Inferior parietal cortex (tissue), 1 donor: ENCODE measurements at regions not wholly inside any gene's neighbourhood (a gene's known extent, or its start where the extent isn't known, plus 50 kb on each side); places are given as distances from the start of the nearest gene placed in this dataset.
"Not testable (repeated sequence)": the region's sequence is repeated elsewhere in the genome, so short reads cannot be mapped to it uniquely, and the experiment has no call there.

Experiments used
- DNase-seq: peaks from one replicate; pipeline ENCODE4 v3.0.0-alpha.2; 2016; ENCODE audit errors: extremely low spot score

DNA sequence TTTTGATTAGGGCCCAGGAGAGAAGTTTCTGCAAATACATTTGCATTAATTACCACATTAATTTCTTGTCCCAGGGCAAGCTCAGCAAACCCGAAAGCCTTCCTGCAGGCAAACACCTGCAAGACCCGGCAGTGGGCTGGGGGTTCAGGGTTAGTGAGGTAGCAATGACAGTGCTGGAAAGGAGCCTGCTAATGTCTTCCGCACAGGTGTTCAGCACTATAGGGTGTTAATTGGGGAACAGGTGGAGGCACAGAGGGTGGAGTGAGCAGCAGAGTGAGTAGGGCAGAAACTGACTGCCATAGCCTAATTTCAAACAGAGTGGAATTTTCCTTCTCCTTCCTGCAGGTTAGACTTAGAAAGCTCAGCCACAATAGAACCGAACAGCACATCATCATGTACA is 50.9 kb upstream of the UBASH3B start:
- no peak for DNase-seq

DNA sequence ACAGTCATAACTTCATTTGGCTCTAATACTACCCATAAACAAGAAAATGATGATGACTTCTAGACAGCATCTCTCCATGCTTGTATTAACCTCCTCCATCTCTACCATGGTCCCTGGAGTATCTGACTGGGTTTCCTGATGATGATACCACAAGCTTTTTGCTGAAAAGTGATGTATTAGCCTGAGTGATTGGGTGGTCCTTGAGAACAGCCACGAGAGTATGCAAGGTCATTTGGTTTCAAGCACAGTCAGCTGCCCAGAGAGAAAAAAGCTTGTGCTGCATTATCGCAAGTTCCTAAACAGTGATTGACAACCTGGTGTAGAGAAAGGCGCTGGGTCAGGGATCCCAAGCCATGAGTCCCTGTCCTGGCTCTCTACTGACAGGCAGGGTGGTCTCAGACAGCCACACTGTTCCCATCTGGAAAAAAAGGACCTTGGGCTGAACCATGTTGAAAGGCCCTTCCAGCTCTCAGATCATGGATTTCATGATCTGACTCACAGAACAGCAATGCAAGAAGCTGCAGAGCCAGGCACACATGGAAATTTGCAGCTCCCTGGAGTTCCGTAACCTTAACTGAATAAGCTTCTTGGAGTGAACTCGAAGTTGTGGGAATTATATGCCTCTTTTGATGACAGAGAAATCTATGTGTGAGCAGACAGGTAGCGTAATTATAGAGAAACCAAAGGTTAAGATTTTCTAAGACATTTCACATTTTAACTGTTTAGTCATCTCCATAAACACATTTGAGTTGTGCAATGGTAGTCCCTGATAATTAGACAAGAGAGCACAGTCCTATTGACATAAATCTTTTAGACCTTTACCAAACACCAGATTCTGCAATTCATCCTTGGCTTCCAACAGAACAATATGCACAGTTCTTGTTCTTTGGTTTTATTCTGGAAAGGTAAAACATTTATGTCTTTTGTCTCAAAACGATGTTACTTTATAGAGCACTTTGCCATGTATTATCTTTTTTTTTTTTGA is 54.1 kb upstream of the UBASH3B start:
- DNase-seq, result no peak

DNA sequence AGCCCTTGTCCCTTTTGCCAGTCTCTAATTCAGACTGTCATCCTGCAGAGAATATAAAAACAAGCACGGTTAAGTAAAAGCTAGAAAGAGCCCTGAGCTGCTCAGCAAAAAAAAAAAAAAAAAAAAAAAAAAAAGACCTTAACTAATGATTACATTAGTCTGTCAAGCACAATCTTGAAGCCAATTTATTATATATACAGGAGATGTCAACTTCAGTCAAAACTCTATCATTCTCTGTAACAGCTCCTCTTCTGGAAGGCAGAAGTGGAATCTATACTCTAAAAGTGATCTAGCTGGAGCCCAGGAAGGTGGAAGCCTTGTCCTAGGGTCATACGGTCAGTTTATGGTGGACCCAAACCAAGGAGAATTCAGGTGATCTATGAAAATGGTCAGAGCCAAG is 55.2 kb upstream of the UBASH3B start:
- DNase-seq, result no peak

DNA sequence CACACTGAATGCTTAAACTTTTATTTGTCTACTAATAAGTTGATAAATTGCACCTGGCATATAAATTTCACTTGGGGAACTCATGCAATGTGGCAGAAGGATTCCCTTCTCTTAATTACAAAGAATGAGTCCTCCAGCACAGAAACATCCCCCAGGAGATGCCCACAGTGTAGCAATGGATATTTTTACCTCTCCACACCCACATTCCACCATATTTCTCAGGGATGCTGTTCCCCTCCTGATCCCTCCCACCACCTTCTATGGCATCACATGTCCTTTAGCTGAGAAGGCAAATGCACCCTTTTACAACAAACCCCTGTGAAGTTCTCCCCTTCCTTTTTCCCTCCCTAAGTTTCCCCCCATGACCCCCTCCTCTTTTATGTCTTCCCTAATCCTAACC is 56.1 kb upstream of the UBASH3B start:
- no peak for DNase-seq

DNA sequence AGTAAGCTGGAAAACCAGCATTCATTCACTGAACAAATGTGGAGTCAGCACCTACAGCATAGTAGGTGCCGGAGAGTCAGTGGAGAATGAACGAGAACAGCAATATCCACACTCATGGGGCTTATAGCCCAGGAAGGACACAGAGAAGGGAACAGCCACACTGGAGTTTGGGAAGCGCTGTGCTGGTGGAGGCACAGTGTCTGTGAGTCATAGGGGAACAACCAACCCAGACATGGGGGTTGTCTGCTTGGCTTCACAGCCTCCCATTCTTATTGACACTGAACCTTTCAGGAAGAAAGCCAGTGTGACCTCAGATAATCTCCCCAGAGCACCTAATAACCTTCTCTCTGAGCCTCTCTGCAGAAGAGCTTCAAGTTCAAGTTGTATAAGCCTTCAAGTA is 56.6 kb upstream of the UBASH3B start:
- DNase-seq, result no peak

DNA sequence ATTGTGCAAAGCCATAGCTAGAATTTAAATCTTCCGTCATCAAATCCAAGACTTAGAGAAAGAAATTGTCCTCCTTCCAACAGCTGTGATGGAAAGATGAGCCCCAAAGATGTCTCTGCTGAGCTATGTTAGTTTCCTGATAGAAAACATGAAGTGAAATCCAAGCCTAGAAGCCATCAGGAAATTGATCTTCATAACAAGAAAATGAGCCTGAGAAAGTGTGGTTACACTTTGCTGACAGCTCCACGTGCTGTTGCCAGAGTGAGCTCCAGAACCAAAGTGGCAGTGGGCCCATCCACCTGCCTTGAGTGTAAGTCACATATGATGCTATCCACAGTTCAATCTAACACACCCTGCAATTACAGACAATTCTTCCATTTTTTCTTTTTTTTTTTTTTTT is 58.0 kb upstream of the UBASH3B start:
- no peak for DNase-seq

DNA sequence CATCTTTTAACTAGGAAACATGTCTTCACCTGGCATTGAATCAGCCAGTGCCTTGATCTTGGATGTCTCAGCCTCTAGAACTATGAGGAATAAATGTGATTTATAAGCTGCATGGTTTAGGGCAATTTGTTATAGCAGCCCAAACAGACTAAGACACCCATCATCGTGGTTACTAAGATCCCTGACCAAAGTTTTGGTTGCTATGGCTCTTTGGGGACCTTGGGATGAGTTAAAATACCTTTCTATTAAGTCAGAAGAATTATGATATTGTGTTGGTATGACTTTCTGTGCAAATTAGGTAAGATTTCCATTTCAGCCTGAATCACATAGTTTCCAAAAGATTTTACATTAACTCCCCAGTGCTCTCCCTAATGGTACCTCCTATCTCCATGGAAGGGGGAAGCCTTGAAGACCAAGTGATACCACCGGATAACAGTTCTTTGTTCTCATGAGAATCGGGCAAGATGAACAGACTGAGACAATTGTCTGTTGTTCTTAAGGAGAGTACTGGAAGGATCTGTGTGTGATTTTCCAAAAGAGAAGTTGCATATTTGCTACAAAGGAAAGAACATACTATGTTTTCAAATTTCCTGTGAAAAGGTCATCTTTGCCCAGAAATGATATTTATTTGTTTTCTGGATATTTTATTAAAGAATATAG is 60.4 kb upstream of the UBASH3B start:
- no peak for DNase-seq

DNA sequence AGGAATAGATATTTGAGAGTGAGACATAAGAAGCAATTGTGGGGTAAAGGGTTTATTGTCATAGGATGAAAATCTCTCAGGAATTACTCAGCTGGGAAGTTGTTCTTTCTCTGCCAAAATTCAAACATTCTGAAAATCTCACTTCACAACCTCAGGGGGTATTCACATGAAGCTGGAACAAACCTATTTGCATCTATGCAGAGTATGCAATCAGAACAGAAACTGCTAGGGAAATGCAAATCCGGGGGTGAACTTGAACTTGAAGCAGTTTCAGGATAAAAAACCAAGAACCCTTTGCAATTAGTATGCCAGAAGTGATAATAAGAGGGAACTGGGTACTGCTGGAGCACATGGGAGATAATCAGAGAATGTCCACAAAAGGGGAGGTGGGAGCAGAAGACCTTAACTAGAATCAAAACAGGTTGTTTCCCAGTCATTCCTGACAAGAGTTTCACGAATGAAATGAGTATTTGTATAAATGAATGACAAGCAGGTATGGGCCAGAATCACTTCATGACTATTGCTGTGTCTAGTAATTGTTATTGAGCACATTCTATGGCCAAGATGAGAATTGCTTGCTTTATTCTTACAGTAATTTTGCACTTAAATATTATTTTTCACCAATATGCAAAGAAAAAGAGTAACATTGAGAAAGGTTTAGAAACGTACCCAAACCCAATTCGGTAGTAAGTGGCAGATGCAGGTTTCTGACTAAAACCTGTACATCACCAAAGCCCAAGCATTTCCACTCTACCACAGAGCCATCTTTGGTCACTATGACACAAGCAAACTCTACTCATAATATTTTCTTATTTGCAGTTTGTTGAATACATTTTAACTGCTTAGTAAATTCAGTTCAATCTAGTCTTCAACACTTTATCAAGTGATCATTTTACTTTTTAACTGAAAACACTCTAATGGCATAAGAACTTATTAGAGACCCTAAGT is 61.8 kb upstream of the UBASH3B start:
- no peak for DNase-seq

DNA sequence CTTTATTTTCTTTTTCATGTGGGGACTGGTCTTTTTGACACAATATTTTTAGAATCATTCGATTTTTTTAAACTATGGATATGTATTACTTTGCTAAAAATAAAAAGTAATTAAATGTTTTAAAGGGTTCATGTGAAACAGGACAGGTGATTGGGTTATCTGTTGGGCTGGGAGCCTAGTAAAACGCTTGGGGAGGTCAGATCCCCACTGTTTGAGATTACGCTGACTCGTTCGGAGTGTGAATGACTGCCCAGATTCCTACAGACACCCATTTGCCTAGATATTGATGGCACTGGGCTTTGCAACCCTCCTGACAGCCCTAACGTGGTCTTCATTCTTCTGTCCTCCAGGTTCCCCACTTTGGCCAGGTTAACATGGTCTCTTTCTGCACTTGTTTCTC is 62.9 kb upstream of the UBASH3B start:
- DNase-seq, result no peak

DNA sequence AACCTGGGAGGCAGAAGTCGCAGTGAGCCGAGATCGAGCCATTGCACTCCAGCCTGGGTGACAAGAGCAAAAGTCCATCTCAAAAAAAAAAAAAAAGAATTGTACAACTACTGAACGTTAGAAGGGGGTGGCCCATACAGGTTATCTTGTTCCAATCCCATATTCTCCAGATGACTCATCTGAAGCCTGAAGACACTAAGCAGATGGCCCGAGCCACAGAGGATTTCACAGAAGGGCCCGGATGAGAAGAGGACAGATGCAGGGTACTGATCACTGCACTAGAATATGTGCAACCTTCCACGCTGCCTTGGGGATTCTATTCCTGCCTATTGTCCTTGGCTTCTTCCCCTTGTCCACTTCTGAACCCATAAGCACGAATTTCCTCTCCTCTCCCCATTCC is 70.9 kb upstream of the UBASH3B start:
- DNase-seq, result no peak

DNA sequence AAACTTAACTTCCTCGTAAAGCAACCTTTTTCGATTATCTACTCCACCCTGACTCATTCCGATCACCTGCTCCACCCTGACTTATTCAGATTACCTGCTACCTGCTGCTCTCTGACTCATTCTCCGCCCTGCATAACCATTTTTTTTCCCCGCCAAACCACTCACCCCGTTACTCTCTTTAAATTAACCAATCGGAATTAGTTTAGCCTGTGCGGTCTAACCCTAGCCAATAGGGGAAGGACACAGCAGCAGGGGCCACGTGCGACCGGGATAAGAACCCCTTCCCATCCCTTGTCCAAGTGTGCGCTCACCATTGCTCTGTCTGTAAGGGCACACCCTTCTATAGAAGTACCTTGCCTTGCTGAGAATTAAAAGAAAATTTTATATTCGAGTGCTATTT is 75.5 kb upstream of the UBASH3B start:
- DNase-seq, result not testable (repeated sequence)

DNA sequence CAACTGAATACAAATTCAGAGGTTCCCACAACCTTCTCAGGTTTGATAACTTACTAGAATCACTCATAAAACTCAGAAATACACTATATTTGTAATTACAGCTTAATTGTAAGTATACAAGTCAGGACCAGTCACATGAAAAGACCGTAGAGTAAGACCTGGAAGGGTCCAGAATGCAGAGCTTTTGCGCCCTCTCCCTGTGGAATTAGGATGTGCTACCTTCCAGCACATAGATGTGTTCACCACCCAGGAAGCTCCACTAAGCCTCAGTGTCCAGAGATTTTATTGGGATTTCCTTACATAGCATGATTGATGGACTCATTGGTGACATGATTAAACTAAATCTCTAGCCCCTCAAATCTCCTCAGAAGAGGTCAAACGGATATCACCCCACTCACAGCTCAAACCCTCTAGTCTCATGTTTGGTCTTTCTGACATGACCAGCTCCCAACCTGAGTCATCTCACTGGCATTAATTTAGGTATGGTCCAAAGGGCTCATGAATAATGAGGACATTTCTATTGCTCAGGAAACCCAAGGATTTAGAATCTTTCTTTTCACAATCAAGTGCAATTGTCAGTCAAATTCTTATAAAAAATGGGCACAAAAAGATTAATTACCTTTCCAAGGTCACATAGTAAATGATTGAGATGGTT is 77.2 kb upstream of the UBASH3B start:
- DNase-seq, result no peak

DNA sequence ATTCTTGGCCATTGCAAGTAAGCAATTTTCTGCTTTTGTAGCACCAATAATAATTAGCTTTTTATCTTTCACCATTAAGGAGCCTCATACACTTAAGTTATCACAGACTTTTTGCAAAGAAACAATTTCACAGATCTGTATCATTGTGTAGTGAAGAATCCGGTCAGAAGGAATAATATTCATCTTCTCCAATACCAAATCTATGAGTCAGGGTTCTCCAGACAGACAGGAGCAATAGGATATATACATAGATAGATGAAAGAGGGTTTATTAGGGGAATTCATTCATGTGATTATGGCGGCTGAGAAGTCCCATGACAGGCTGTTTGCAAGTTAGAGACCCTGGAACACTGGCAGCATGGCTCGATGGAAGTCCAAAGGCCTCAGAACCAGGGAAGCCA is 82.9 kb upstream of the UBASH3B start:
- no peak for DNase-seq

DNA sequence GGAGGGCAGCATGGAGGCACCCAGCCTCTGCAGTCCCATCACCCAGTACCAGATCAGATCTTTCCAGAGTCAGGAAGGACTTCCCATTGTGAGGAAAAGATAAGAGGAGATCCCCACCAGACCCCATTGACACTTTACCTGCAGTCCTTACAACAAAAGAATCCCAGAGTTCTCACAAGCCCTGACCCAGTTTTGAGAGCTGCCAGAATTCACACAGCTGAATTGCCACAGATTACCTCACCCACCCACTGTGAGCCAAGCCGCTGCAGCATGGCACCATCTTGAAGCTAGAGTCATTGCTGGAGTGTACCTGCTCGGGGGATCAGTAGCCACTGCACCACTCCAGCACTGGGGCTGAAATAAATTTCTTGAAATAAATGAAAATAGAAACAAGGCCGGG is 91.8 kb upstream of the UBASH3B start:
- no peak for DNase-seq

DNA sequence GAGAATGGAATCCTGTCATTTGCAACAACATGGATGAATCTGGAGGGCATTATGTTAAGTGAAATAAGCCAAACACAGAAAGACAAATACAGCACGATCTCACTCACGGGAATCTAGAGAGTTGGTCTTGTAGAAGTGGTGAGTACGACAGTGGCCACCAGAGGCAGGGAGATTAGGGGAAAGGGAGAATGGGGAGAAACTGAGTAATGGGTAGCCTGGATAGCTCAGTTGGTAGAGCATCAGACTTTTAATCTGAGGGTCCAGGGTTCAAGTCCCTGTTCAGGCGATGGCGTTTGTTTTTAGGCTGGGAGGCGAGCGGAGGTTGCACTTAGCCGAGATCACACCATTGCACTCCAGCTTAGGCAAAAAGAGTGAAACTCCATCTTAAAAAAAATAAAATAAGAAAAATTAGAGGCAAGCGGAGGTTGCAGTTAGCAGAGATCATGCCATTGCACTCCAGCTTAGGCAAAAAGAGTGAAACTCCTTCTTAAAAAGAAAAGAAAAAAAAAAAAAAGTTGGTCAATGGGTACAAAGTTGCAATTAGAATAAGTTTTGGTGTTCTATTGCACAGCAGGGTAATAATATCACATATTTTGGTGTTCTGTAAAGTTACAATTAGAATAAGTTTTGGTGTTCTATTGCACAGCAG is 95.7 kb upstream of the UBASH3B start:
- no peak for DNase-seq

DNA sequence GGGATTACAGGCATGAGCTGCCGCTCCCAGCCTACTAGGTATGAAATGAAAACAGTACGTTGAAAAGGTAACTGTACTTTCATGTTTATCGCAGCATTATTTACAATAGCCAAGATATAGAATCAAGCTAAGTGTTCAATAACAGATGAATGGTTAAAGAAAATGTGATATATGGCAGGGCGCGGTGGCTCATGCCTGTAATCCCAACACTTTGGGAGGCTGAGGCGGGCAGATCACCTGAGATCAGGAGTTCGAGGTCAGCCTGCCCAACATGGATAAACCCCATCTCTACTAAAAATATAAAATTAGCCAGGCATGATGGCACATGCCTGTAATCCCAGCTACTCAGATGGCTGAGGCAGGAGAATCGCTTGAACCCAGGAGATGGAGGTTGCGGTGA is 96.3 kb upstream of the UBASH3B start:
- not testable (repeated sequence) for DNase-seq

DNA sequence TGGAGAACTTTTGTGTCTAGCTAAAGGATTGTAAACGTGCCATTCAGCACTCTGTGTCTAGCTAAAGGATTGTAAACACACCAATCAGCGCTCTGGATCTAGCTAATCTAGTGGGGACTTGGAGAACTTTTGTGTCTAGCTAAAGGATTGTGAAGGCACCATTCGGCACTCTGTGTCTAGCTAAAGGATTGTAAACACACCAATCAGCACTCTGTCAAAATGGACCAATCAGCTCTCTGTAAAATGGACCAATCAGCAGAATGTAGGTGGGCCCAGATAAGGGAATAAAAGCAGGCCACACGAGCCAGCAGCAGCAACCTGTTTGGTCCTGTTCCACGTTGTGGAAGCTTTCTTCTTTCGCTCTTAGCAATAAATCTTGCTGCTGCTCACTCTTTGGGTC is 98.4 kb upstream of the UBASH3B start:
- not testable (repeated sequence) for DNase-seq

DNA sequence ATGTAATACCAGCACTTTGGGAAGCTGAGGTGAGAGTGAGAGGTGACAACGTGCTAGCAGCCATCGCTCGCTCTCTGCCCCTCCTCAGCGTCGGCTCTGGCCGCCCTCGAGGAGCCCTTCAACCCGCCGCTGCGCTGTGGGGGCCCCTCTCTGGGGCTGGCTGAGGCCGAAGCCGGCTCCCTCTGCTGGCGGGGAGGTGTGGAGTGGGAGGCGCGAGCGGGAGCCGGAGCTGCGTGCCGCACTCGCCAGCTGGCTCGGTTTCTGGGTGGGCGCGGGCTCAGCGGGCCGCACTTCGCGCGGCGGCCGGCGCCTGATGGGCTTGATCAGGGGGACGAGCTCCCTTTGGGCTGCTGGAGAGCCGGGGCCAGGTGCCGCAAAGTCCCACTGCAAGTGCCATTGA is 98.9 kb upstream of the UBASH3B start:
- no peak for DNase-seq

DNA sequence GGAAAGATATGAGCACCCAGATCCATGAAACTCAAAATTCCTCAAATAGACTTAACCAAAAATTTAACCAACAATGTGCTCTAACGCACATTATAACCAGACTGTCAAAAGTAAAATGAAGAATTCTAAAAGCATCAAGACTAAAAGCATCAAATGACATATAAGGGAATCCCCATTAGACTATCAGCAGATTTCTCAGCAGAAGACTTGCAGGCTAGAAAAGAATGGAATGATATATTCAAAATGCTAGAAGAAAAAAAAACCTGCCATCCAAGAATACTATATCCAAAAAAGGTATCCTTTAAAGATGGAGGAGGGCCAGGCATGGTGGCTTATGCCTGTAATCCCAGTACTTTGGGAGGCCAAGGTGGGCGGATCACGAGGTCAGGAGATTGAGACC is 117.5 kb upstream of the UBASH3B start:
- DNase-seq, result no peak

DNA sequence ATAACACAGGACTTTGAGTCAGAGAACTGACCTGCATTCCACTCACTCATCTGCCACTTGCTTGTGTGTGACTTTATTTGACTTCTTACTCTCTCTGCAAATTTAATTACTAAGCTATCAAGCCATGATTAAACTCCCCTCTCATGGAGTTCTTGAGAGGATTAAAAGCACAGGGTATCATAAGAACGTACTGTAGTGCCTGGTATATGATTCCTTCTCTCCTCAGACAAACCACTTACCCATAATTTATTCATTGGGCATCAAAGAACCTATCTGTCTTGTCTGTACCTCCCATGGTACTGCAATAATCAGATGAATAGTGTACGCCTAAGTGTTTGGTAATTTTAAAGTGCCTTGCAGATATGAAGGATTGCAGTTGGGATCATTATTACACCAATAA is 130.6 kb upstream of the UBASH3B start:
- no peak for DNase-seq
